ENCODE measurements at regions not wholly inside any gene's neighbourhood (a gene's known extent, or its start where the extent isn't known, plus 50 kb on each side); places are given as distances from the start of the nearest gene placed in this dataset.
"Not testable (repeated sequence)": the region's sequence is repeated elsewhere in the genome, so short reads cannot be mapped to it uniquely, and the experiment has no call there.

GRCh38 chr5:83810511-83810910, 89.9 kb upstream of the HAPLN1 start:
- no peak for DNase-seq (ENCODE audit: low read depth in 2 of 2)

- DNase-seq (ENCODE audit: low read depth in 2 of 2) = no peak
Observed at GRCh38 chr5:83802686-83803085, 82.0 kb upstream of the HAPLN1 start.

GRCh38 chr5:83800201-83800600, 79.5 kb upstream of the HAPLN1 start:
- no peak for DNase-seq (ENCODE audit: low read depth in 2 of 2)

- not testable (repeated sequence) for DNase-seq (ENCODE audit: low read depth in 2 of 2)
Observed at GRCh38 chr5:83799020-83799419, 78.4 kb upstream of the HAPLN1 start.

GRCh38 chr5:83789371-83789770, 68.7 kb upstream of the HAPLN1 start:
- DNase-seq (ENCODE audit: low read depth in 2 of 2) = no peak

GRCh38 chr5:83787631-83788030, 67.0 kb upstream of the HAPLN1 start:
- DNase-seq (ENCODE audit: low read depth in 2 of 2) = no peak

GRCh38 chr5:83785176-83785668, 64.6 kb upstream of the HAPLN1 start:
- DNase-seq (ENCODE audit: low read depth in 2 of 2) = no peak

- no peak for DNase-seq (ENCODE audit: low read depth in 2 of 2)
Observed at GRCh38 chr5:83780699-83781350, 60.2 kb upstream of the HAPLN1 start.

- DNase-seq (ENCODE audit: low read depth in 2 of 2) = no peak
Observed at GRCh38 chr5:83777856-83778255, 57.2 kb upstream of the HAPLN1 start.

- no peak for DNase-seq (ENCODE audit: low read depth in 2 of 2)
Observed at GRCh38 chr5:83776437-83777031, 55.9 kb upstream of the HAPLN1 start.
